ENCODE measurements at regions not wholly inside any gene's neighbourhood (a gene's known extent, or its start where the extent isn't known, plus 50 kb on each side); places are given as distances from the start of the nearest gene placed in this dataset.
A peak's percentile ranks its signal among the peaks of the same experiment; 100 is the strongest.

- Histone ChIP-seq H3K4me3 (ENCODE audit: low read depth, low read length, poor library complexity, severe bottlenecking) (no peak overlapping the region), H3K4me1 (ENCODE audit: insufficient read depth, low read length, poor library complexity, severe bottlenecking) (peaks cover 8% of the 10 kb centered on the region), H3K36me3 (ENCODE audit: insufficient read depth, low read length, poor library complexity, severe bottlenecking) (no peaks in the 10 kb centered on the region), H3K9me3 (ENCODE audit: low read depth, low read length, poor library complexity, severe bottlenecking) (peaks cover 14% of the 10 kb centered on the region), H3K27me3 (replicated peaks; ENCODE audit: insufficient read depth, low read depth, low read length, poor library complexity) (no peaks in the 10 kb centered on the region), H3K27ac (ENCODE audit: low read depth, low read length, poor library complexity, severe bottlenecking) (no peak overlapping the region)
- DNase-seq (ENCODE audit: low spot score) = peak; percentile 33
- BruUV-seq (replicated peaks) = no TSS peak
- CTCF ChIA-PET = no interaction called here
- intact Hi-C loops (cut with micrococcal nuclease; ENCODE audit: unreplicated experiment) = no loop called here
- POLR2A ChIA-PET (ENCODE audit: low non-redundant PET) = no interaction called here
- TF ChIP-seq EZH2 (IDR thresholded peaks at IDR 0.05; ENCODE audit: borderline replicate concordance, low read depth, low read length, poor library complexity, severe bottlenecking) (no peak), CTCF (conservative IDR thresholded peaks at IDR 0.05; ENCODE audit: low read depth, low read length) (no peak)
Measured at GRCh38 chr1:106780066-106780465, 276.4 kb upstream of the PRMT6 start.

GRCh38 chr1:106780806-106781569 lies 275.5 kb upstream of the PRMT6 start:
- H3K4me1 ChIP-seq (ENCODE audit: insufficient read depth, low read length, poor library complexity, severe bottlenecking) = peaks cover 8% of the 10 kb centered on the region
- H3K27me3 ChIP-seq (replicated peaks; ENCODE audit: insufficient read depth, low read depth, low read length, poor library complexity) = no peaks in the 10 kb centered on the region
- peaks cover 6% of the 10 kb centered on the region for H3K9me3 ChIP-seq (ENCODE audit: low read depth, low read length, poor library complexity, severe bottlenecking)
- H3K4me3 ChIP-seq (ENCODE audit: low read depth, low read length, poor library complexity, severe bottlenecking) = no peak overlapping the region
- POLR2A ChIA-PET (ENCODE audit: low non-redundant PET) = no interaction called here
- no peaks in the 10 kb centered on the region for H3K36me3 ChIP-seq (ENCODE audit: insufficient read depth, low read length, poor library complexity, severe bottlenecking)
- H3K27ac ChIP-seq (ENCODE audit: low read depth, low read length, poor library complexity, severe bottlenecking) = no peak overlapping the region
- intact Hi-C loops (cut with micrococcal nuclease; ENCODE audit: unreplicated experiment) = no loop called here
- CTCF ChIA-PET = no interaction called here
- BruUV-seq (replicated peaks) = no TSS peak
- DNase-seq (ENCODE audit: low spot score) = no peak
- TF ChIP-seq CTCF (conservative IDR thresholded peaks at IDR 0.05; ENCODE audit: low read depth, low read length) (no peak), EZH2 (IDR thresholded peaks at IDR 0.05; ENCODE audit: borderline replicate concordance, low read depth, low read length, poor library complexity, severe bottlenecking) (no peak)

- TF ChIP-seq EZH2 (IDR thresholded peaks at IDR 0.05; ENCODE audit: borderline replicate concordance, low read depth, low read length, poor library complexity, severe bottlenecking) = no peak
- no peak for TF ChIP-seq CTCF (conservative IDR thresholded peaks at IDR 0.05; ENCODE audit: low read depth, low read length)
- Histone ChIP-seq H3K9me3 (ENCODE audit: low read depth, low read length, poor library complexity, severe bottlenecking) (no peaks in the 10 kb centered on the region), H3K4me1 (ENCODE audit: insufficient read depth, low read length, poor library complexity, severe bottlenecking) (peaks cover 4% of the 10 kb centered on the region), H3K27me3 (replicated peaks; ENCODE audit: insufficient read depth, low read depth, low read length, poor library complexity) (no peaks in the 10 kb centered on the region), H3K4me3 (ENCODE audit: low read depth, low read length, poor library complexity, severe bottlenecking) (no peak overlapping the region), H3K27ac (ENCODE audit: low read depth, low read length, poor library complexity, severe bottlenecking) (no peak overlapping the region), H3K36me3 (ENCODE audit: insufficient read depth, low read length, poor library complexity, severe bottlenecking) (no peaks in the 10 kb centered on the region)
- ChIA-PET CTCF (no interaction called here), POLR2A (ENCODE audit: low non-redundant PET) (no interaction called here)
- intact Hi-C loops (cut with micrococcal nuclease; ENCODE audit: unreplicated experiment) = no loop called here
- no peak for DNase-seq (ENCODE audit: low spot score)
- BruUV-seq (replicated peaks) = no TSS peak
Measured at GRCh38 chr1:106785176-106785575, 271.3 kb upstream of the PRMT6 start.

All from A673 (cell line).